Kidney capillary endothelial cell (primary cell): ENCODE measurements at regions not wholly inside any gene's neighbourhood (a gene's known extent, or its start where the extent isn't known, plus 50 kb on each side); places are given as distances from the start of the nearest gene placed in this dataset.

ENCODE experiments used
- DNase-seq: peaks from one replicate; pipeline ENCODE4 v3.0.0-alpha.2; 2018; ENCODE audit warnings: low spot score

DNA sequence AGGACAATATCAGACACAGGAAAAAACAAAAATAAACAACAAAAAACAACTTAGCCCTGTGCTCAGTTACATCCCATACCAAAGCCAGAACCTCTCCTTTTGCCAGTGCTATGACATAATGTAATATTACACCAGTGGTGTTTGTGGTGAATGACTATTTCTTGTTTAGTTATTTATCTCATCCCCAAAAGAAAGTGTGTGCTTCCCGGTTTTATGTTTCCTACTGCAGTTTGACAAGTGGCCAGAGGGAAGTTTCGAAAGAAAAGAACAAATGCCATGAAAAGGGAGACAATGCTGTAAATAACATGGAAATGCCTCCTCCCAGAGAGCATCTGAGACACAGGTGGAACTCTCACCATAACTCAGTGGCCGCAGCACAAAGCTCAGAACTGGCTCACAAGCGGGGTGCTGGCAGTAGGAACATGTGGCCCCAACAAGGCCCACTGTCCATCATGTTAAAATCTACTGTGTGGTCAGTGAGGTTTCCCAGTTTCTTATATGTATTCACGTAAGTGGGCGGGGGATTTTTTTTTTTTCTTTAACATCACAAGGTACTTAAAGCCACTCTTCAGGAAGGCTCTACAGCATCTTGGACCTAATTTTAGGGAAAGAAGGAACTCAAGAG, 158.2 kb downstream of the BARHL2 start:
- no peak for DNase-seq

DNA sequence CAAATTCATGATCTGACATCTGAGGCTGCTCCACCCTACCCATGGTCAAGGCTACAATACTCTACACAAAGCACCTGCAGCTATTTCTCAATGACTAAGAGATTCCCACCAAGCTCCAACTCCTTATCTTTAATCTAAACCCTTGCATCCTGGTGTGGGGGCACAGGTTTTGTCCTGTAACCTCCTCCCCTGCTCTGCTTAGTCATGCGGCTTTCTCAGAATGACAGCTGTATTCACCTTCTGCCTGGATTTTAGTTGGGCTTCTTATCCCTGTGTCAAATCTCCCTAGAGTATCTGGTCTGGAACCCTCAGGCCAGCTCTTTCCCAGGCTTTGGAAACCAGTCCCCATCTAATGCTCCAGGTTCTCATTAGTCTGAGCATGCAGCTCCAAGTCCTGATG, 159.0 kb downstream of the BARHL2 start:
- DNase-seq = no peak

DNA sequence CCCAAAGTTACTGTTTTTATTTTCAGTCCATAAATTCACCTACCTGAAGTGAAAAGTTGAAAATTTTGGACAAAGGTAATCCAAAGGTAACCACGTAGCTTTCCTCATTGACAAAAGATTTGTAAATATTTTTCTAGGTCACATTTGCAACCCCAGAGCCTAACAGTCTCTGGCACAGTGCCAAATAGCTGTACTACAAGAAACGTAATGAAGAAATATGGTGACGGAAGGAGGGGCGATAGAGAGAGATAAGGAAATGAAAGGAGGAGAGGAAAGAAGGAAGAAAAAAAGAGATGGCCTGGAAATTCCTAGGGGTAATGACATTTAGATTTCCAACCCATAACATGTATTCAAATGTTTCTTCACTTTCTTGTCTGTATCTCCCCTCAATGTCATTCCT, 159.4 kb downstream of the BARHL2 start:
- DNase-seq = no peak

DNA sequence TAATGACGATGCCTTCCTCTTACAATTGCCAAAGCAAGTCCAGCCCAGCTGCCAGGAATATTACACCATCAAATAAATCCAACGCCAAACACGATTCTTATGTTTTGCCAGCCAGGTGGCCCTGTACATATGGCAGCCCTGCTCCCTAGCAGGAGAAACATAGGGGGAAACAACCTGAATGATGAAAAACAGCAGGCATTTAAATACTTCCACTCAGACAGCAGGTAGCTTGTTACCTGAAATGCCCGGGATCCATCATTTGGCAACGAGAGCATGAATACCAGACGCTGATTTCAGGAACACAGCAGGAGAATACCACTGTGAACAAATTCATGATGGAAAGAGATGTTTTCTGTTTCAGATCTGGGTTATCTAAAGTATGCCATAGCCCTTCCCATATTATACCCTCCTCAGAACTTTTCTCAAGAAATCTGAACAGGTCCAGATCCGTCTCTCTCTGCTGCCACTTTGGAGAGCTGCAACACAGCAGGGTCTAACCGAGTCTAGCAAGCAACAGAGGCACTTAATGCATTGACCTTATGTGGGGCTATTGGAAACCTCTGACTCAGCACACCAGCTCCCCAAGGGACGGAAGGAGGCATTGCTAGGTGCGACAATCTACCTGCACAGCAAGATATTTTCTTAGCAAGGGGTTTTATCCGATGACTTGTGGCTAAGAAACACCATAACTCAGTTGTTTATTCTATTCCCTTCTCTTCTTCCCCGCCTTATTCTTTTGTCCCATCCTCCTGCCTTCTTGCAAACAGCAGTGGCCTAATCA, 166.3 kb downstream of the BARHL2 start:
- no peak for DNase-seq

DNA sequence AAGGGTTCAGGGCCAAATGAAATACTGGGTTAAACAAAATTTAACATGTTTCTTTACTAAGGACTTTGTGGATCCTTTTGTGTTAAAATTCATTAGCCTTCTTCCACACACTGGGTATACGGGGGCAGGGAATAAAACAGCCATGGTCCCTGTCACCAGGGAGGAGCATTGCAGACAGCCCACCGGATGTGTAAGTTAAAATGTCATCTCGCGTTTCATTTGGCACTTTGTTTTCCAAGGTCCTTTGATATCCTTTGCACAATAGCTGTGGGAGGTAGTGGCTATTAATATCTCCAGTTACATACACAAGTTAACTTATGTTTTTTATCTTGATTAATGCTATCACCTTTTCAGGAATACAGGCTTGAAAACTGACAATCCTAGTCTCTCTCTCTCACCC, 172.7 kb downstream of the BARHL2 start:
- no peak for DNase-seq

DNA sequence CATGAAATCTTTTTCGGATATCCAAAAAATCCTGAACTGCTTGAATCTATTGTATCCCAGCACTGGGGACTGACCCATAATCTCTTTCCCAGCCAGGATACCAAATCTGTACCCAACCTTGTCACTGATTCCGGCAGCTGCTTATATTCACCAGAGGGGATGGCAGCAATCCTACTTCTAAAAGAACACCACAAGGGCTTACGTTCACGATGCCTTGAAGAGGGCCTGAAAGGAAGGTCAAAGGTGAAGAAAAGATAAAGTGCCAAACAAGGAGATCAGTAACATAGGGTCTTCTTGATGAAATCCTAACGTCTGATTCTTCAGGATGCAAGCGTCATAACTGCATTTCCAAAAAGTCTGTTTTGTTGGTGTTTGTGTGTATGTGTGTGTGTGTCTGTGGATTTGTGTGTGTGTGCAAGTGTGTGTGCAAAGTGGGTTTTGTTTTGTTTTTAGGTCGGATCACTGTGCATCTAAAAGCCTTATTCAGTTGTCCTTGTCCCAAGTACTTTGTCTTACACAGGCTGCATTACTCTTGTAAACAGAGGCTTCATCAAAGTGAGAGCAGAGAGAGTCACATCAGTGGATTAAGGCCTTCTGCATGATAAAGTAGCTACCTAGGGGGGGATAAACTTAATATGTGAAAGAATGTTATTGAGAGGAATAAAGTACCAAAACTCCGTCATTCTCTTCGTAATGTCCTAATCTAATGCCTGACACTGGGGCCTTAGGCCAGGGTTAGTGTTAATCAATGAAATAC, 179.3 kb downstream of the BARHL2 start:
- DNase-seq = no peak

DNA sequence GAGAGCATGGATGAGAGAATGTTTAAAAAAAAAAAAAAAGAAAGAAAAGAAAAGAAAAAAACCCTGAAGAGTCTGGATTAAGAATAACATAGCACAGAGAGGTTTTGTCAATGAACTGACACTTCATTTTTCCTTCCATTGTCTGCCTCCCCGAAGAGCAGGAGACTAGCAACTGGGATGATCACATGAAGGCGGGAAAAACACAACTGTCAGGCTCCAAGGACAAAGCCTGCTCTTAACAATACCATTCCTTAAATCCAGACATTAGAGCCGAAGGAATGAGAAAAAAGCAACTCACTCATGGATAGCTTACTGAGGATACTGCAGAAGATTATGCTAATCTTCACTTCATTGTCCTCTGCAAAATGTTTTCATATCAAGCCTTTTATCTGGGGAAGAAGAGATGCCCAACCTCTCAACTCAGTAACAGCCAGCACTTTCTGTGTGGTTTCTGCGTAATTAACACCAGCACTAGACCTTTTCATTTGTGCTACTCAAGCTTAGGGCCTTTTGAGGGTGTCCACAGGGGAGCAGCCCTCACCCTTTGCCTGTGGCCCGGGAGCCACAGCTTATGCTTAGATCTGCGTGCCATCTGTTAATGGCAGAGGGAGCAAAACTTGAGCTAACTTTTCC, 182.3 kb downstream of the BARHL2 start:
- no peak for DNase-seq

DNA sequence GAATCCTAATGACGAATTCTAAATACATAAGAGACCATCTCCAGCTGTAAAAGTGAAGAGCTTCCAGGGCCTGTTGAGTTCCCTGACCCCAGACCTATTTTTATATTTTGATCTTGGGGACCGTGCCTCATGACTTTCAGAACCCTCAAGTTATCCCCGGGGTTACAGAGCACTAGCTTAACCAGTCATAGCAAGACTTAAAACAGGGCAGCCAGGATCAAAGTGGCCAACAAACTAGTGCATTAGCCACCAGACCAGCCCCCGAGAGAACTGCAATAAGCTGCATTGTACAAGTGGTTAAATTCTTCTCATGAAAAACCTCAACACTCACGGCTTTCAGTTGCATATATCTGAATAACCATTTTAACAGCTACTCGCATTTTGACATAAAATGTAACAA, 183.0 kb downstream of the BARHL2 start:
- no peak for DNase-seq

DNA sequence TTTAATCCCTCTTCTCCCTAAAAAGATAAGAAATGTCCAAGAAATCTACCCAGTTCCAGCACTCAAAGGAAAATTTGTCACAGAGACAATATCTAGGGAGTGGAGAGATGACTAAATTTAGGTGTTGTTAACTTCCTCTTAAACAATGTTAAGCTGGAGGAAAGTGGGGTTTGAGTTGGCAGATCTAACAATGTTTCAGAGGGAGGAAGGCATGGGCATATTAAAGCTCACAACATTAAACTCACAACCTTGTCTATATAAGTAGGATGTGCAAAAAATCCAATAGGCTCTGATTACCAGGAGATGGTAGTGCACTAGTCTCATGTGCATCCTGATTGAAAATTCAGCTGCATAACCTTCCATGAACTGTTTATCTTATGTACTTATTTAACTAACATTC, 190.1 kb downstream of the BARHL2 start:
- no peak for DNase-seq

DNA sequence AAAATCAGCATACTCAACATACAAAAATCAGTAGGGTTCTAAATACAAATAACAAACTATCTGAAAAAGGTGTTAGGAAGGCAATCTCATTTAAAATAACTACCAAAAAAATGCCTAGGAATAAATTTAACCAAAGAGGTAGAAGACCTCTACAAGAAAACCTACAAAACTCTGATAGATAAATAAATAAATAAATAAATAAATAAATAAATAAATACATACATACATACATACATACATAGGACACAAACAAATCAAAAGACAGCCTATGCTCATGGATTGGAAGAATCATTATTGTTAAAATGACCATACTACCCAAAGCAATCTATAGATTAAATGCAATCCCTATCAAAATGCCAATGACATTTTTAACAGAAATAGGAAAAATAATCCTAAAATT, 194.7 kb downstream of the BARHL2 start:
- DNase-seq = no peak

DNA sequence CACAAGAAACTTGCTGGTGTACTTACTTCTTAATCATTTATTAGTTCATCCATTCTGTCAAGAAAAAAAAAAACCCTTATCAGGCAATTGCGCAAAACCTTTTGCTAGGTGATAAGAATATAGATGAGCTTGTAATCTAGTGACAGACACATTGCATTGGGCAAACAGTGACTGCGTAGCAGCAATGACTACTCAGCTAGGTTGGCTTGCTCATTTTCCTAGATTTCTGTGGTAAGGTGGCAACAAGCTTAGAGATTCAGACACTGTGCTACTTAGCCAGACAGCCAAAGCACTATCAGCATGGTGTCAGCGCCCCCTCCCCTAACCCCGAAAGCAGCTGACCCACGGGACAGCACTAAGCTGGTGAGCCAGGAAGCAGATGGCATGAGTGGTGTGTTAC, 203.1 kb downstream of the BARHL2 start:
- DNase-seq = no peak

DNA sequence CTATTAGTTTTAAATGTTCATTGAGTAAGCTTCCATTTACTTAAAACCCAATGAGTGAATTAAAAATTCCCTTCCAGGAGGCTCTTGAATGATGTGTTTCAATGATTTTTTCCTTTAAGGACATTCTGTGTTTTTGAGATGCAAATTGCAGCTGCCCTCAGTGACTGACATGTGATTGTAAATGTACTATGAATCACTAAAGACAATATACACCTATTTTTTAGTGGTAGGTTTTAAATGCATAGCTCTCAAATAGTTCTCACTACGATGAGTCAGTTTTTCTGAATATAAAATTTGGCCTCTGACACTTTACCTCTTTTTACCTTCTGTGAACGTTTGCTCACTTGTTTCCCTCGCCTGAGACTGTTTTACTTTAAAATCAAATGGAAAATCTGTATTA, 204.7 kb downstream of the BARHL2 start:
- no peak for DNase-seq

DNA sequence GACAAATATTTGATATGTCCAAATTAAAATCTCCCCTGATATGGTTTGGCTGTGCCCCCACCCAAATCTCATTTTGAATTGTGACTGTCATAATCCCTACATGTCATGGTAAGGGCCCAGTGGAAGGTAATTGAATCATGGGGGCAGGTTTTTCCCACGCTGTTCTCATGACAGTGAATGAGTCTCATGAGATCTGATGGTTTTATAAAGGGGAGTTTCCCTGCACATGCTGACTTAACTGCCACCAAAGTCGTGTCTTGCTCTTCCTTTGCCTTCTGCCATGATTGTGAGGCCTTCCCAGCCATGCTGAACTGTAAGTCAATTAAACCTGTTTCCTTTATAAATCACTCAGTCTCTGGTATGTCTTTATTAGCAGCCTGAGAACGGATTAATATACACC, 207.0 kb downstream of the BARHL2 start:
- no peak for DNase-seq

DNA sequence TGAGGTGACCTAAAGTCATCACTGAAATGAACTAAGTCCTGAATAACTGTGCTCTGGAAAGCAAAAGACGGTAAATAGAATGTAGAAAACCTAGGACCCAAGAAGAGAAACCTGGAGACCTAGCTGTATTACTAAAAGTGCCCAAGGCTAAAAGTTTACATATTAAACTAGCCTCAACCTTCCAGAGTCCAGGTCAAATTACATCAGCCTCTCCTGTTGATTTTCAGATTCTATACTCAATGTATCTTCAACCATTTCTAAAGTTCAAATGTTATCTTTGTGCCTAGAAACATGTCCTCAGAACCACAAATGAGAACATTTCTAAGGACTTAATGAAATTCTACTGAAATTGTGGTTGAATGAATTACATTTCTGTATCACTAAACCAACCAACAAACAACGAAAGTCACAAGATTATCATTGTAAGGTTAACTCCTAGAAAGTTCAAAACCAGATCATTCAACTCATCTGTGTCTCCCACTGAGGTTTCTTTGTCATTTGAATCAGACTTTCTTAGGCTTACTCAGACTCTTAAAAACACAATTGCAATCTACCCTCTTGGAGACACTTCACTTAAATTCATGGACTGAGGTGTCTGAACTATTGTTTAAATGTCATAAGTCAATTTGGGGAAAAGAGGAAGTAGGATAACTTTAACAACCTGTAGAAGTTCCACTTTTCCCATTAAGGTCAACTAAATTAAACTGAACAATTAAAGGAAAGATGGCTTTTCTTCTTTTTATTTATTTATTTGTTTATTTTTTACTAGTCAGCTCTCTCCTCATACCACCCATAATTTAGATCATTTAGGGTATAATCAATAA, 207.7 kb downstream of the BARHL2 start:
- DNase-seq = no peak

DNA sequence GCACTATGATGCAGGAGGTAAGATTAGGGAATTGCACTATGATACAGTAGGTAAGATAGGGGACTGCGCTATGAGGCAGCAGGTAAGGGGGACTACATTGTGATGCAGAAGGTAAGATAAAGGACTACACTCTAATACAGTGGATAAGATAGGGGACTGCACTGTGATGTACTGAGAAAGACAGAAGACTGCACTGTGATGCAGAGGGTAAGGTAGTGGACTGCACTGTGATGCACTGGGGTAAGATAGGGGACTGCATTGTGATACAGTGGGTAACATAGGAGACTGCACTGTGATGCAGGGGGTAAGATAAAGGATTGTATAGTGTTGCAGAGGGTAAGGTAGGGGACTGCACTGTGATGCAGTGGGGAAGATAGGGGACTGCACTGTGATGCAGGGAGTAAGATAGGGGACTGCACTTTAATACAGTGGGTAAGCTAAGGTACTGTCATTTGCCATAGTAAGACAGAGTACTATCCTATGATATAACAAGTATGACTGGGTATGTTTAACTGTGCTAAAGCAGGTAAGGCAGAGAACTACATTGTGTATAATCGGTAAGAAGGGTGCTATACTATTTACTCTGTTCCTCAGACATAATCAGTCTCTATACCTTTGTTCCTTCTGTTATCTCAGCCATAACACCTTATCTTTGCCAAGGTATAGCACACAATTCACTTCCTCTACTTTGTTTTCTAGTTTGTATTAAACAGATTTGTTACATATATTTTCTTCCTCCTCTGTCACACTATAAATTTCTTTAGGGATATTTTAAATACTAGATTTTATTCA, 208.5 kb downstream of the BARHL2 start:
- no peak for DNase-seq

DNA sequence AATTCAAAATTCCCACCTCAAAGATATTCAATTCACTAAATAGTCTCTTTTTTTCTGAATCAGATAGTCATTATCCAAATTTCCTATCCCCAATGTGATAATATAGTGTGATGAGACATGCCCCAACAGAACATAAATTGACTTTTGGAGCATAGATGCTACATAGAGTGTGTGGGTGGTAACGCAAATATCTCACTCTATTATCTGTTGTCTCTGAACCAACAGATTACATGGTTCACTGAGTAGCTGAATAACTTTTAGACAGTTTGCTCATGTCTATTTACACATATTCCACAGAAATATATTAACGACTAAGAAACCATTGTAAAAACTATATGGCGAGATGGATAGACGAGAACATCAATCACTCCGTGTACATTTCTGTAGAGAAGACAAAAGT, 209.9 kb downstream of the BARHL2 start:
- DNase-seq = no peak

DNA sequence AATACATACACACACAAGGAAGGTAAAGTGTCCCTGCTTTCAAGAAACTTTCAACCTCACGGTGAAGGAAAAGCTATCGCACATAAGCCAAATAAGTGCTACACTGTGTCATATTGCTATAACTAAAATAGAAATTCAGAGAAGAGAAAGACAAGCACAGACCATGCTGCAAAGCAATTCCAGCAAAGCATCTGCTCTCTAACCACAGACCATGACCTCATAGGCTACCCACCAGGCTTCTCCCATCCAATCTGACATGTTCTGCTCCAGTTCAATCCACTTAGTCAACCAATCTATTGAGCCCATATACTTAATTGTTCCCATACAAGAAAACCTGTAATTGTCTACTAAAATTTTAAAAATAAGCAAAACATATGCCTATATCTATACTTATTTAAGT, 211.3 kb downstream of the BARHL2 start:
- no peak for DNase-seq

DNA sequence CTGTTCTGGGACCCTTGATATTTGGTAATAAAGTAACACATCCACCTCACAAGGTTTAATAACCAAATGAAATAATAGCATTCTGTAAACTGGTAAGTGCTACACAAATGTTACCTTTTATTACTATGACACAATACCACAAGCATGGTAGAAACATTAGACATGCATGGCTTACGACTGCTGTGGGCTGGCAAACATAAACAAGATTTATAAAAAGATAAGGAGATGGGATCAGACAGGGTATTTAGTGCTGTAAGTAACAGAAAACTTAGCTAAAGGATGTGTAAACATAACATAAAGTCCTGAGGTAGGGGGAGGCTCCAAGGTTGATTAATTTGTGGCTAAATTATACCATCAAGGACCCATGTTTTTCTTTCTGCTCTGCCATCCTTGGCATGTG, 212.6 kb downstream of the BARHL2 start:
- DNase-seq = no peak

DNA sequence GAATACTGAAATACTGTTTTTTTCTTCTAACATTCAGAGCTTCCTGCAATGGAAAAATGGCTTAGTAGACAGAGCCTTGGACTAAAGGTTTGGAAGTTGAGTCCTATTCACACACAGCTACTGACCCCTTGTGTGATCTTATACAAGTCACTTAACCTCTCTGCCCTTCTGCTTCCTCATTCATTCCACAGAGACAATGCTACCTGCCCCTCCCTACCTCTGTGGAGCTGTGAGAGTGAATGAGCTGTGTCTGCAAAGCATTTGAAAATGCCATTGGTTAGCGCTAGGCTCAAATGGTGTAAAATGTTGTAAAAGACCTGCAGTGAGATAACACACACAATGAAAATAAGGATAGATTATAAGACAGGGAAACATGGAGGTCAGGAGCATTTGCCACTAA, 214.4 kb downstream of the BARHL2 start:
- no peak for DNase-seq

DNA sequence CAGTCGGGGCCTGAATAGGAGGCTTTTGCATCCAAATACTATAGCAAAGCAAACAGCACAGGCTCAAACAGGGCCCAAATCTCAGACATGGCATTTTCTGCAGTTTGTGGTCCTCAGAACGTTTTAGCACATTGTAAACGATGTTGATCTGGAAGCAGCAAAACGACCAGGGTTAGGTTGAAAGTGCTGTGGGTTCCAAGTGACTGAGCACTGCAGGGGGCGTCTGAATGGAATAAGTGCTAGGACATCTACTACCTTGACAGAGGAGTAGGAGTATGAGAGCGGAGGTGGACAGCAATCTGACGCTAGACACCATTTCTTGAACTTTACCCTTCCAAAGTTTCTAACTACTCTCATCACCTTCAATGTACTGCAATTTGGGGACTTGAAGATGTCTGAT, 214.9 kb downstream of the BARHL2 start:
- DNase-seq = no peak

DNA sequence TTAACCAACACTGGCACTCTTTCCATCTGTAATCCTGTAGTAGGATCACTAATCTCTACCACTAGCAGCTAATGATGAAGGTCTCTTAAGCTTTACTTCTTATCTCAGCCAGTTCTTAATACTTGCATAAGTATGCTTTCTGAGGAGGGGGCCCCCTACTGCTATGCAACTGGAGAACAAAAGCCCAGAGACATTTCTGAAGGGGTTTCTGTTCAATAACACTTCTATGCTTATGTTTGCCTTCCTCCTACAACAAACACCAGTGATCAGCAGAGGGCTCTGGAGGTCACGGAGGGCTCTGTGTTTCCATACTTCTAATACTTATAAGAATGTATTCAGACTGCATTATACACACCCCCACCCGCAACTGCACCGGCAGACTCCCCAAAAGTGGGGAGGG, 215.8 kb downstream of the BARHL2 start:
- DNase-seq = no peak
